Neural progenitor cell (in vitro differentiated cells): ENCODE measurements at regions not wholly inside any gene's neighbourhood (a gene's known extent, or its start where the extent isn't known, plus 50 kb on each side); places are given as distances from the start of the nearest gene placed in this dataset.

ENCODE experiments used
- DNase-seq: peaks from one replicate; pipeline ENCODE4 v3.0.0-alpha.2; 2016; ENCODE audit warnings: low spot score
- H2AFZ ChIP-seq: fragments of 200-600 bp; sonication (generic); replicated peaks from 2 replicates; pipeline ENCODE4 v1.6.1; 2016; ENCODE audit warnings: antibody characterized with exemption
- H3F3A ChIP-seq: fragments of 200-600 bp; sonication (generic); 2 replicates; pipeline ENCODE4 v1.6.1; 2016; ENCODE audit warnings: antibody characterized with exemption, low read depth
- H3K27ac ChIP-seq: fragments of 200-600 bp; sonication (generic); 2 replicates; pipeline ENCODE4 v1.5.1; 2016; ENCODE audit warnings: mild to moderate bottlenecking
- H3K27me3 ChIP-seq: fragments of 200-600 bp; sonication (generic); 2 replicates; pipeline ENCODE4 v1.6.1; 2016; ENCODE audit warnings: mild to moderate bottlenecking, moderate library complexity
- H3K36me3 ChIP-seq: fragments of 200-600 bp; sonication (generic); 2 replicates; pipeline ENCODE4 v1.5.1; 2016
- H3K4me1 ChIP-seq: fragments of 200-600 bp; sonication (generic); 2 replicates; pipeline ENCODE4 v1.6.1; 2016; ENCODE audit warnings: mixed run types
- H3K4me2 ChIP-seq: fragments of 200-600 bp; sonication (generic); 2 replicates; pipeline ENCODE4 v1.6.1; 2016
- H3K4me3 ChIP-seq: fragments of 200-600 bp; sonication (generic); 2 replicates; pipeline ENCODE4 v1.5.1; 2016
- H3K79me2 ChIP-seq: fragments of 200-600 bp; sonication (generic); 2 replicates; pipeline ENCODE4 v1.6.1; 2016; ENCODE audit warnings: low read depth
- H3K9ac ChIP-seq: fragments of 200-600 bp; sonication (generic); 2 replicates; pipeline ENCODE4 v1.6.1; 2016
- H3K9me3 ChIP-seq: fragments of 200-600 bp; sonication (generic); 2 replicates; pipeline ENCODE4 v1.5.1; 2016; ENCODE audit warnings: low read depth
- H4K20me1 ChIP-seq: fragments of 200-600 bp; sonication (generic); 2 replicates; pipeline ENCODE4 v1.6.1; 2016; ENCODE audit warnings: low read depth
- H3K27ac Mint-ChIP-seq: 3 replicates; pipeline ENCODE4 v1.8.0; 2021; ENCODE audit warnings: mixed read lengths
- H3K27me3 Mint-ChIP-seq: 2 replicates; pipeline ENCODE4 v1.8.0; 2022; ENCODE audit warnings: low read depth, mild to moderate bottlenecking, inconsistent platforms, moderate library complexity, mixed read lengths; ENCODE audit not compliant: insufficient read depth
- H3K36me3 Mint-ChIP-seq: 3 replicates; pipeline ENCODE4 v1.8.0; 2021; ENCODE audit warnings: mixed read lengths
- H3K4me1 Mint-ChIP-seq: 3 replicates; pipeline ENCODE4 v1.8.0; 2021; ENCODE audit warnings: mixed read lengths
- H3K4me3 Mint-ChIP-seq: 3 replicates; pipeline ENCODE4 v1.8.0; 2021; ENCODE audit warnings: mild to moderate bottlenecking, moderate library complexity, mixed read lengths
- H3K9me3 Mint-ChIP-seq: 3 replicates; pipeline ENCODE4 v1.8.0; 2020; ENCODE audit warnings: mixed read lengths
- CTCF ChIP-seq: fragments of 200-600 bp; sonication (generic); IDR thresholded peaks from 2 replicates; pipeline ENCODE4 v1.5.1; 2017; ENCODE audit warnings: antibody characterized with exemption, mild to moderate bottlenecking
- EZH2 ChIP-seq: fragments of 200-600 bp; sonication (generic); IDR thresholded peaks from 2 replicates; pipeline ENCODE4 v1.6.1; 2017; ENCODE audit warnings: antibody characterized with exemption, mild to moderate bottlenecking, moderate library complexity
- EZH2phosphoT487 ChIP-seq: fragments of 200-600 bp; sonication (generic); IDR thresholded peaks from 2 replicates; pipeline ENCODE4 v1.6.1; 2017; ENCODE audit warnings: antibody characterized with exemption

- H3K36me3 Mint-ChIP-seq: no peaks in the 10 kb centered on the region
- H3K36me3 ChIP-seq: no peaks in the 10 kb centered on the region
- no peak overlapping the region for H3K9ac ChIP-seq
- no peaks in the 10 kb centered on the region for H4K20me1 ChIP-seq
- no peaks in the 10 kb centered on the region for H3F3A ChIP-seq
- no peak overlapping the region for H3K27ac Mint-ChIP-seq
- peak overlapping the region; percentile 7 for H2AFZ ChIP-seq
- no peaks in the 10 kb centered on the region for H3K27me3 Mint-ChIP-seq
- H3K4me3 Mint-ChIP-seq: no peak overlapping the region
- H3K4me3 ChIP-seq: no peak overlapping the region
- H3K27ac ChIP-seq: no peak overlapping the region
- H3K79me2 ChIP-seq: no peaks in the 10 kb centered on the region
- no peaks in the 10 kb centered on the region for H3K9me3 Mint-ChIP-seq
- no peaks in the 10 kb centered on the region for H3K27me3 ChIP-seq
- H3K4me1 ChIP-seq: no peaks in the 10 kb centered on the region
- no peaks in the 10 kb centered on the region for H3K4me1 Mint-ChIP-seq
- TF ChIP-seq EZH2 (no peak), EZH2phosphoT487 (no peak), CTCF (no peak)
- no peak for DNase-seq
- H3K4me2 ChIP-seq: no peak overlapping the region
- H3K9me3 ChIP-seq: no peaks in the 10 kb centered on the region
These were observed 793.7 kb downstream of the GRIK2 start for GRCh38 chr6:102187186-102187585.

GRCh38 chr6:102195311-102195710, 801.8 kb downstream of the GRIK2 start:
- no peak overlapping the region for H3K9ac ChIP-seq
- no peak overlapping the region for H3K27ac ChIP-seq
- no peaks in the 10 kb centered on the region for H3K27me3 ChIP-seq
- peaks cover 17% of the 10 kb centered on the region for H3K9me3 ChIP-seq
- Mint-ChIP-seq H3K27ac (no peak overlapping the region), H3K9me3 (peaks cover 33% of the 10 kb centered on the region), H3K36me3 (peaks cover 4% of the 10 kb centered on the region), H3K4me3 (no peak overlapping the region), H3K4me1 (no peaks in the 10 kb centered on the region), H3K27me3 (no peaks in the 10 kb centered on the region)
- no peak for DNase-seq
- no peaks in the 10 kb centered on the region for H3K4me1 ChIP-seq
- no peaks in the 10 kb centered on the region for H3K79me2 ChIP-seq
- no peak for TF ChIP-seq EZH2phosphoT487
- no peak for TF ChIP-seq CTCF
- TF ChIP-seq EZH2: no peak
- H2AFZ ChIP-seq: no peak overlapping the region
- no peak overlapping the region for H3K4me2 ChIP-seq
- H3F3A ChIP-seq: no peaks in the 10 kb centered on the region
- H4K20me1 ChIP-seq: no peaks in the 10 kb centered on the region
- no peaks in the 10 kb centered on the region for H3K36me3 ChIP-seq
- H3K4me3 ChIP-seq: no peak overlapping the region

DNA sequence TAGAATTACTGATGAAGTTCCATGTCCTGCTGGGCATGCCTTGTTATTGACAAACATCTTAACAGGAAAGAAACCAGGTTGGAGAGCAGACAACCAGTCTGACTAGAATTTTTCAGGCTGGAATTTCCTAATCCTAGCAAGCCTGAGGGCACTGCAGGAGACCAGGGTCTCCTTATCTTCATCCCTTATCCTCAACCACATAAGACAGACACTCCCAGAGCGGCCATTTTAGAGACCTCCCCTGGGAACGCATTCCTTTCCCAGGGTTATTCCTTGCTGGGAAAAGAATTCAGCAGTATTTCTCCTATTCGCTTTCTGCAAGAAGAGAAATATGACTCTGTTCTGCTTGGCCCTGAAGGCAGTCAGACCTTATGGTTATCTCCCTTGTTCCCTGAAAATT, 803.7 kb downstream of the GRIK2 start:
- no peaks in the 10 kb centered on the region for H3K36me3 ChIP-seq
- H3K79me2 ChIP-seq: no peaks in the 10 kb centered on the region
- no peaks in the 10 kb centered on the region for H3K4me1 ChIP-seq
- Mint-ChIP-seq H3K9me3 (peaks cover 33% of the 10 kb centered on the region), H3K27me3 (no peaks in the 10 kb centered on the region), H3K4me3 (no peak overlapping the region), H3K36me3 (peaks cover 4% of the 10 kb centered on the region), H3K4me1 (no peaks in the 10 kb centered on the region), H3K27ac (no peak overlapping the region)
- no peak overlapping the region for H3K9ac ChIP-seq
- no peak overlapping the region for H3K4me2 ChIP-seq
- DNase-seq: peak; percentile 5
- H3K4me3 ChIP-seq: no peak overlapping the region
- H3F3A ChIP-seq: no peaks in the 10 kb centered on the region
- peaks cover 17% of the 10 kb centered on the region for H3K9me3 ChIP-seq
- H3K27me3 ChIP-seq: no peaks in the 10 kb centered on the region
- no peak for TF ChIP-seq CTCF
- TF ChIP-seq EZH2phosphoT487: no peak
- no peak for TF ChIP-seq EZH2
- no peak overlapping the region for H2AFZ ChIP-seq
- H4K20me1 ChIP-seq: no peaks in the 10 kb centered on the region
- H3K27ac ChIP-seq: no peak overlapping the region
